Epithelial cell of proximal tubule (primary cell): ENCODE measurements at regions not wholly inside any gene's neighbourhood (a gene's known extent, or its start where the extent isn't known, plus 50 kb on each side); places are given as distances from the start of the nearest gene placed in this dataset.

Experiments
- DNase-seq: peaks from one replicate; pipeline ENCODE4 v3.0.0-alpha.2; 2011; ENCODE audit warnings: low read depth
- H3K4me3 ChIP-seq: 2 replicates; pipeline ENCODE4 v1.5.1; 2011; ENCODE audit warnings: low read depth, mild to moderate bottlenecking, low read length
- CTCF ChIP-seq: conservative IDR thresholded peaks from 2 replicates; pipeline ENCODE4 v1.5.1; 2012; ENCODE audit warnings: low read depth, mild to moderate bottlenecking, low read length

- no peak for DNase-seq
- H3K4me3 ChIP-seq, result no peak overlapping the region
- no peak for TF ChIP-seq CTCF
Observed at GRCh38 chr5:29719171-29719570, 1474.3 kb upstream of the CDH6 start.

DNA sequence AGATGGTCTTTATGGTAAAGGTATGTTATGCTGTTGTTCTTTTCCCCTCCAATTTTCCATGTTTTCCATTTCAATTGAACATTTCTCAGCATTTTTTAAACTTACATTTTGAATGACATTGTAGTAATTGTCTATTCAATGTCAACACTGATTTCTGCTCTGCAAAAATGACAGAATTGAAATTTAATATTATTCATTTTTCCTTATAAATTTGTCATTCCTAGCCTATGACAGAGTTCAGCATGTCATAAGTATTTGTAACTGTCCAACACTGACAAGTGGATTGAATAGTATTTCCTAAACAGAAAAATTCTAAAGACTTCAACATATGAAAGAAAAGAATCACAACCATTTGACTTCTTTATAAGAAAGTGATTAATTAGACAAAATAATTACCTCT, 1478.3 kb upstream of the CDH6 start:
- TF ChIP-seq CTCF, result no peak
- DNase-seq, result no peak
- no peak overlapping the region for H3K4me3 ChIP-seq

DNA sequence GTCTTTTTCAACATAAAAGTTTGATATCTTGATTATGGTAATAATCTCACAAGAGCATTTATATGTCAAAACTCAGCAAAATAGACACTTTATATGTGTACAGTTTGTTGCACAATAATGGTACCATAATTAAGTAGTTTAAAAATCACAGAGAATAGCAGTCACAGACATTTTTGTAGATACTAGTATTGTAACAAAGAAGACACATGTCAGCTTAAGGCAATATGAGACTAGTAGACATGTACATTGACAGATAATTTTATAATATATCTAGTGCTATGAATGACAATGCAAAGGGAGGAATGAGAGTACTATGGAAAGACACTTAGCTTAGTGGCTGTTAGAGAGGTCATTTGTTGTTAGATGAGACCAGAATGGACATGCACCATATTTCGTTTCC, 1490.6 kb upstream of the CDH6 start:
- H3K4me3 ChIP-seq, result no peak overlapping the region
- no peak for DNase-seq
- no peak for TF ChIP-seq CTCF

- no peak for DNase-seq
- H3K4me3 ChIP-seq, result no peak overlapping the region
- no peak for TF ChIP-seq CTCF
Observed at GRCh38 chr5:29701600-29701999, 1491.9 kb upstream of the CDH6 start.

- H3K4me3 ChIP-seq, result no peak overlapping the region
- peak; percentile 31 for TF ChIP-seq CTCF
- no peak for DNase-seq
Observed at GRCh38 chr5:29697785-29698414, 1495.6 kb upstream of the CDH6 start.

DNA sequence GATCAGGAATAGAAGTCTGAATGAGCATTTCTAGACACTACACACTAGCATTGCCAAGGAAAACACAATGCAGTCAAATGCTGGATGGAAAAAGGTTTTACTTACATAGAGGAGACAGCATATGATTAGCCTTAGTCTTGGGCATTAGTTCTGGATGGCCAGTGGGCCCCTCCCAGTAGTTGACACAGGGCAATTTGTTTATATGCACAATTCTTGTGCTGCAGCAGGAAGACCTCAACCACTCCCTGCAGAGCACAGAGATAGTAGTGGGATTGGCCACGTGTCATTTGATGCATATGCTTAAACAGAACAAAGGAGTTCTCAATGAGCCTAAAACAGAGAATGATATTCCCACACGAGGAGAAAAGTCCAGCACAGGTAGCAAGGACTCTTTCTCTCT, 1496.2 kb upstream of the CDH6 start:
- TF ChIP-seq CTCF, result no peak
- no peak overlapping the region for H3K4me3 ChIP-seq
- DNase-seq, result no peak

DNA sequence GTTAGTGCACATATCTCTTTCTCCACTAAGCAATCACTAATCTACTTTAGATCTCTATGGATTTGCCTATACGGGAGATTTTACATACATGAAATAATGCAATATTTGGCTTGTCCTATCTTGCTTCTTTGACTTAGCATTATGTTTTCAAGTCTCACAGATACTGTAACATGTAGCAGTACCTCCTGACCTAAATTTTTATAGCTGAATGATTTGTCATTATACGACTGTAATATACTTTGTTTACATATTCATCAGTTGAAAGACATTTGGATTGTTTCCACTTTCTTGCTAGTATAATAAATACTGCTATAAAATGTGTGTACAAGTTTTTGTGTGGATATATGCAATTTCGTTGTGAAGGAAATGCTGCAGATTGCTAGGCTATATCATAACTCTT, 1520.8 kb upstream of the CDH6 start:
- H3K4me3 ChIP-seq, result no peak overlapping the region
- DNase-seq, result no peak
- no peak for TF ChIP-seq CTCF
